ENCODE measurements at regions not wholly inside any gene's neighbourhood (a gene's known extent, or its start where the extent isn't known, plus 50 kb on each side); places are given as distances from the start of the nearest gene placed in this dataset.

DNA sequence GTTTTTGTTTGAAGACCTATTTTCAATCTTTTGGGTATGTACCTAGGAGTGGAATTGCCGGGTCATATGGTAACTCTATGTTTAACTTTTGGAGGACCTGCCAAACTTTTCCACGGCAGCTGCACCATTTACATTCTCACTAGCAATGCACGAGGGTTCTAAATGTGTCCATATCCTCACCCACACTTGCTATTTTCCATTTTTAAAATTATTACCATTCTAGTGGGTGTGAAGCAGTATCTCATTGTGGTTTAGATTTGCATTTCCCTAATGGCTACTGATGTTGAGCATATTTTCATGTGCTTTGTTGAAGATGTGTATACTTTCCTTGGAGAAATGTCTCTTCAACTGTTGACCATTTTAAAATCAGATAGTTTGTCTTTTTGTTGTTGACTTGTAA lies 60.3 kb upstream of the HAPSTR1 start:
- H3K36me3 ChIP-seq: no peaks in the 10 kb centered on the region
- intact Hi-C loops (cut with DNase I): no loop called here
- no peak overlapping the region for H3K4me3 ChIP-seq
- DNase-seq (ENCODE audit: extremely low spot score in 2 of 2): no peak
- no peak overlapping the region for H3K27ac ChIP-seq
- H3K27me3 ChIP-seq: no peaks in the 10 kb centered on the region
- no peak for TF ChIP-seq POLR2A (IDR thresholded peaks at IDR 0.05)
- TF ChIP-seq POLR2AphosphoS5 (IDR thresholded peaks at IDR 0.05; ENCODE audit: insufficient read depth in 1 of 2, low read depth in 1 of 2): no peak
- TF ChIP-seq, protein P1, sequence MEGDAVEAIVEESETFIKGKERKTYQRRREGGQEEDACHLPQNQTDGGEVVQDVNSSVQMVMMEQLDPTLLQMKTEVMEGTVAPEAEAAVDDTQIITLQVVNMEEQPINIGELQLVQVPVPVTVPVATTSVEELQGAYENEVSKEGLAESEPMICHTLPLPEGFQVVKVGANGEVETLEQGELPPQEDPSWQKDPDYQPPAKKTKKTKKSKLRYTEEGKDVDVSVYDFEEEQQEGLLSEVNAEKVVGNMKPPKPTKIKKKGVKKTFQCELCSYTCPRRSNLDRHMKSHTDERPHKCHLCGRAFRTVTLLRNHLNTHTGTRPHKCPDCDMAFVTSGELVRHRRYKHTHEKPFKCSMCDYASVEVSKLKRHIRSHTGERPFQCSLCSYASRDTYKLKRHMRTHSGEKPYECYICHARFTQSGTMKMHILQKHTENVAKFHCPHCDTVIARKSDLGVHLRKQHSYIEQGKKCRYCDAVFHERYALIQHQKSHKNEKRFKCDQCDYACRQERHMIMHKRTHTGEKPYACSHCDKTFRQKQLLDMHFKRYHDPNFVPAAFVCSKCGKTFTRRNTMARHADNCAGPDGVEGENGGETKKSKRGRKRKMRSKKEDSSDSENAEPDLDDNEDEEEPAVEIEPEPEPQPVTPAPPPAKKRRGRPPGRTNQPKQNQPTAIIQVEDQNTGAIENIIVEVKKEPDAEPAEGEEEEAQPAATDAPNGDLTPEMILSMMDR (IDR thresholded peaks at IDR 0.05): no peak
- no peaks in the 10 kb centered on the region for H3K4me1 ChIP-seq
- H3K9me3 ChIP-seq: no peaks in the 10 kb centered on the region

GRCh38 chr16:9033125-9033830 lies 58.2 kb upstream of the HAPSTR1 start:
- Histone ChIP-seq H3K27me3 (no peaks in the 10 kb centered on the region), H3K27ac (no peak overlapping the region), H3K9me3 (no peaks in the 10 kb centered on the region), H3K4me1 (no peaks in the 10 kb centered on the region), H3K36me3 (no peaks in the 10 kb centered on the region), H3K4me3 (no peak overlapping the region)
- TF ChIP-seq, protein P1 (IDR thresholded peaks at IDR 0.05): peak in 1 of 3 experiments; percentile 16
- TF ChIP-seq POLR2A (IDR thresholded peaks at IDR 0.05): no peak
- intact Hi-C loops (cut with DNase I): no loop called here
- no peak for DNase-seq (ENCODE audit: extremely low spot score in 2 of 2)

GRCh38 chr16:9034056-9034455 lies 57.4 kb upstream of the HAPSTR1 start:
- intact Hi-C loops (cut with DNase I): no loop called here
- DNase-seq (ENCODE audit: extremely low spot score in 2 of 2): no peak
- no peaks in the 10 kb centered on the region for H3K27me3 ChIP-seq
- no peaks in the 10 kb centered on the region for H3K4me1 ChIP-seq
- no peak for TF ChIP-seq POLR2AphosphoS5 (IDR thresholded peaks at IDR 0.05; ENCODE audit: insufficient read depth in 1 of 2, low read depth in 1 of 2)
- TF ChIP-seq POLR2A (IDR thresholded peaks at IDR 0.05): no peak
- TF ChIP-seq, protein P1 (IDR thresholded peaks at IDR 0.05): no peak
- no peaks in the 10 kb centered on the region for H3K36me3 ChIP-seq
- no peak overlapping the region for H3K4me3 ChIP-seq
- no peak overlapping the region for H3K27ac ChIP-seq
- H3K9me3 ChIP-seq: no peaks in the 10 kb centered on the region

- H3K4me1 ChIP-seq: no peaks in the 10 kb centered on the region
- TF ChIP-seq POLR2A (IDR thresholded peaks at IDR 0.05): no peak
- TF ChIP-seq POLR2AphosphoS5 (IDR thresholded peaks at IDR 0.05; ENCODE audit: insufficient read depth in 1 of 2, low read depth in 1 of 2): no peak
- H3K4me3 ChIP-seq: no peak overlapping the region
- no peaks in the 10 kb centered on the region for H3K36me3 ChIP-seq
- no peak for DNase-seq (ENCODE audit: extremely low spot score in 2 of 2)
- intact Hi-C loops (cut with DNase I): no loop called here
- H3K27me3 ChIP-seq: no peaks in the 10 kb centered on the region
- no peak overlapping the region for H3K27ac ChIP-seq
- no peaks in the 10 kb centered on the region for H3K9me3 ChIP-seq
Measured at GRCh38 chr16:9035996-9036395, 55.4 kb upstream of the HAPSTR1 start.

- no peak overlapping the region for H3K27ac ChIP-seq
- H3K4me1 ChIP-seq: peaks cover 7% of the 10 kb centered on the region
- H3K4me3 ChIP-seq: no peak overlapping the region
- no peak for DNase-seq (ENCODE audit: extremely low spot score in 2 of 2)
- intact Hi-C loops (cut with DNase I): no loop called here
- no peaks in the 10 kb centered on the region for H3K9me3 ChIP-seq
- no peak for TF ChIP-seq POLR2A (IDR thresholded peaks at IDR 0.05)
- TF ChIP-seq, protein P1 (IDR thresholded peaks at IDR 0.05): no peak
- TF ChIP-seq POLR2AphosphoS5 (IDR thresholded peaks at IDR 0.05; ENCODE audit: insufficient read depth in 1 of 2, low read depth in 1 of 2): no peak
- H3K36me3 ChIP-seq: no peaks in the 10 kb centered on the region
- no peaks in the 10 kb centered on the region for H3K27me3 ChIP-seq
Measured at GRCh38 chr16:9039210-9039609, 52.2 kb upstream of the HAPSTR1 start.

Measured in vagina (tissue), 2 donors.